Heart left ventricle (tissue), 16 donors: ENCODE measurements at regions not wholly inside any gene's neighbourhood (a gene's known extent, or its start where the extent isn't known, plus 50 kb on each side); places are given as distances from the start of the nearest gene placed in this dataset.

Source experiments
- ATAC-seq, 4 donors: fragments of 200-7000 bp; cut with Tn5 transposase; one replicate each; pipeline ENCODE4 v1.9.1; 2020 to 2022; ENCODE audit warnings: moderate library complexity in 4 of 4, mild to moderate bottlenecking in 3 of 4, moderate number of reproducible peaks in 1 of 4
- DNase-seq, 5 donors: peaks; one replicate each; pipeline ENCODE4 v3.0.0-alpha.2; 2020
- H3K27ac ChIP-seq, 12 donors: fragments of 200-600 bp; sonication (generic) in 4 of 12; one replicate each; pipeline versions ENCODE4 v1.5.0 to v1.8.0; 2016 to 2022; ENCODE audit warnings: mild to moderate bottlenecking in 2 of 12
- H3K27me3 ChIP-seq, 9 donors: fragments of 200-600 bp; sonication (generic) in 2 of 9; one replicate each; pipeline versions ENCODE4 v1.5.1 to v1.8.0; 2016 to 2022; ENCODE audit warnings: mild to moderate bottlenecking in 3 of 9
- H3K36me3 ChIP-seq, 9 donors: fragments of 200-600 bp; sonication (generic) in 2 of 9; one replicate each; pipeline versions ENCODE4 v1.5.0 to v1.8.0; 2018 to 2022; ENCODE audit warnings: mild to moderate bottlenecking in 2 of 9
- H3K4me1 ChIP-seq, 12 donors: fragments of 200-600 bp; sonication (generic) in 4 of 12; one replicate each; pipeline versions ENCODE4 v1.5.0 to v1.8.0; 2016 to 2022; ENCODE audit warnings: mild to moderate bottlenecking in 3 of 12
- H3K4me3 ChIP-seq, 12 donors: fragments of 200-600 bp; sonication (generic) in 4 of 12; one replicate each; pipeline versions ENCODE4 v1.5.0 to v1.8.0; 2017 to 2022; ENCODE audit warnings: mild to moderate bottlenecking in 9 of 12, moderate library complexity in 4 of 12
- H3K9me3 ChIP-seq, 12 donors: fragments of 200-600 bp; sonication (generic) in 4 of 12; one replicate each; pipeline versions ENCODE4 v1.5.0 to v1.8.0; 2016 to 2022; ENCODE audit warnings: mild to moderate bottlenecking in 1 of 12
- CTCF ChIP-seq, 12 donors: fragments of 200-600 bp; sonication (generic) in 4 of 12; IDR thresholded peaks; one replicate each; pipeline versions ENCODE4 v1.5.0 to v1.8.0; 2018 to 2022; ENCODE audit warnings: antibody characterized with exemption in 12 of 12, mild to moderate bottlenecking in 5 of 12
- POLR2A ChIP-seq, 2 donors: fragments of 450-650 bp; IDR thresholded peaks; one replicate each; pipeline ENCODE4 v1.6.1; 2017; ENCODE audit warnings: antibody characterized with exemption in 2 of 2, mild to moderate bottlenecking in 2 of 2, moderate library complexity in 2 of 2
- WGBS, 4 donors: extraction: QIAGEN DNeasy Blood & Tissue Kit in 2 of 4; methylation state at CpG; one replicate each; pipeline versions ENCODE4 v1.1.5 to v1.1.7; 2013 to 2018; 5-methylcytosine and 5-hydroxymethylcytosine counted together
- intact Hi-C, 10 donors: fragments of 100-400 bp; cut with DNase I; formaldehyde crosslinking; loops; one replicate each; pipeline versions ENCODE4 v1.11.1 to v1.14.2; 2022
- donor health status: ischemic (EF 13 %, LVEDD 7.1; RV severe dilation, severe dysfunction).
- donor health status: healthy with polysubstance abuse.
- donor health status: DM: no; HTN: yes; CAD: no.
- donor health status: DM: no; HTN: no; CAD: no.
- donor health status: ischemic (EF 25% LVEDD 6.9; RV normal size, moderate dysfunction).
- donor health status: ischemic (EF 25% LVEDD 5.7; RV mildly dilated, moderate dysfunction).
- donor health status: healthy.
- donor health status: DM: yes; HTN: yes; CAD: no.
- donor health status: ischemic (EF 35%, LVEDD 5.7; RV mildly dilated, moderate dysfunction).
- donor health status: nonischemic (EF 11% LVEDD 7.7; RV severe dilation, severe dysfunction).
- donor health status: DM: yes; HTN: yes; CAD: no.
- donor health status: PGD.
- donor health status: ischemic (EF 29% LVEDD 5.4; RV normal size, mild dysfunction).
- donor health status: nonischemic (EF 23%, LVEDD 6.1; RV moderate dilation, normal function).

DNA sequence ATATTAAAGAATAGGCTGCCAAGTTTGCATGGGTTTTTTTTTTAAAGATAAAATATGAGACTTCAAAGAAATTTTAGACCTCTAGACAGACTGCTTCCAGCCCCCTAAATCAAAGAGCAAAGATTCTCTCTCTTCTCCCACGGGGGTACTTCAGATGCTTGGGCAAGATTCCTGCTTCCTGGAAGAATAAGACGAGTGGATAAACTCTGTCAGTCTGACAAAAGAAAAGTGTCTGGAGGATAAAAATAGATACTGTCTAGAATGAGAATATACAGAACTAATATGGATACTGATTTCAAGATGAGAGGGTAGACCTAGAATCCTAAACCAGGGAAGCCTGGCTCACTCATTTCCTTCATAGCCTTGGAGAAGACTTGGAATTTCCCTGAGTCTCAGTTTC, 435.1 kb downstream of the FOXO1 start:
- no peaks in the 10 kb centered on the region for H3K9me3 ChIP-seq
- intact Hi-C loops = no loop called here
- WGBS, 4 donors = 20 to 36% (median 23%) methylated on average over 2 of the region's 2 CpGs
- DNase-seq (no peak), ATAC-seq (no peak)
- H3K27ac ChIP-seq = peak overlapping the region in 5 of 12 donors; percentile 4 to 29 (median 21)
- H3K36me3 ChIP-seq = no peaks in the 10 kb centered on the region
- no peak for TF ChIP-seq CTCF (IDR thresholded peaks at IDR 0.05)
- no peak for TF ChIP-seq POLR2A (IDR thresholded peaks at IDR 0.05)
- no peak overlapping the region for H3K4me3 ChIP-seq
- H3K4me1 ChIP-seq = peaks cover 0 to 27% (median 10%) of the 10 kb centered on the region in 12 donors
- H3K27me3 ChIP-seq = no peaks in the 10 kb centered on the region

DNA sequence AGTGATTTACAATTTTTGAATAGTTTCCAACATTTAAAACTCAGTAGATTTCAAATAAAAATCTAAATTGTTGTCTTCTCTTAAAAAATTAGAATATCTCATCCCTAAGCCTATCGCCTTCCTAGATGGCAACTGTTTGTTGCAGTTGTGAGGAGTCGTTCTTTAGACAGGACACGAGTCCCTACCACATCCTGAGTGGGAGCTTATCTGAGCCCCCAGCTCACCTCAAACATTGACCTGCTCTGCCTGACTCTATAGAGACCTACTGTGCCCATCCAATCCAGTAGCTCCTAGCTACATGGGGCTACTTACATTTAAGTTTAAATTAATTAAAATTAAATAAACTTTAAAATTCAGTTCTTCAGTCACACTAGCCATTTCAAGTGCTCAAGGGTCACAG, 434.7 kb downstream of the FOXO1 start:
- no peak for DNase-seq
- no peak for ATAC-seq
- peaks cover 0 to 31% (median 10%) of the 10 kb centered on the region in 12 donors for H3K4me1 ChIP-seq
- intact Hi-C loops = no loop called here
- H3K27me3 ChIP-seq = no peaks in the 10 kb centered on the region
- no peaks in the 10 kb centered on the region for H3K36me3 ChIP-seq
- peak overlapping the region in 3 of 12 donors; percentile 6 to 22 (median 21) for H3K27ac ChIP-seq
- H3K9me3 ChIP-seq = no peaks in the 10 kb centered on the region
- no peak overlapping the region for H3K4me3 ChIP-seq
- TF ChIP-seq CTCF (IDR thresholded peaks at IDR 0.05) (no peak), POLR2A (IDR thresholded peaks at IDR 0.05) (no peak)
- WGBS, 4 donors = 73 to 92% (median 89%) methylated on average over 3 of the region's 3 CpGs

DNA sequence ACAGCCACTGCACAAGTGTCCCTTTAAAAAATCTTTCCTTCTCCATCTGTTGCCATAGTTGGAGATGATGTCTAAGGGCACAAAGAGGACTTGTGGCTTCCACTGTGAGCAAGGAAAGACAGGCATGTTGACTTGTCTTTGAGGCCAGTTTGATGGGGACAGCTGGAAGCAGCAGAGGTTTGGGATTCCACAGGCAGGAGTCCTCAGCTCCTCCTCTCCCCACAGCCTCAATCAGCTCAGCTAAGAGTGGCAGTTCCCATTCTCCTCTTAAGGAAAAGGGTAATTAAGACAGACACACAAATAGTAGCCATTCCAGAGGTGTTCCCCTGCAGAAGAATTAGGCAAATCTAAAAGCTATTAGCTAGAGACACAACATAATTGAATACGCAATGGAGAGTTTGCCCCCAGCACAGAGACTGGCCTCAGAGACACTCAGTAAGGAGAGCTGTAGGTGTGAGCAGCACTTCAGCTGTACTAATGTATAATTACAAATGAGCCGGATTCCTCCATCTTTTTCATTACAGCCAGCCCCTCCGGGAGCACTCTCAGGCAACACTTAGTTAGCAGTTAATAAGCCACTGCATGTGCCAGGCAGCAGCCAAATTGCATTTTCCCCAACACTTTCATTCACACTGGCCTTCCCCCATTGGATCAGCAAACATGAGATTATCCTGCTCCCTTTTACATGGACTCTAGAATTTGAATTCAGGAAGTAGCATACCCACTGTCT, 434.0 kb downstream of the FOXO1 start:
- TF ChIP-seq POLR2A (IDR thresholded peaks at IDR 0.05) = no peak
- TF ChIP-seq CTCF (IDR thresholded peaks at IDR 0.05) = no peak
- Histone ChIP-seq H3K9me3 (no peaks in the 10 kb centered on the region), H3K27ac (peak overlapping the region in 1 of 12 donors; percentile 15), H3K4me3 (no peak overlapping the region), H3K4me1 (peaks cover 0 to 36% (median 10%) of the 10 kb centered on the region in 12 donors), H3K27me3 (no peaks in the 10 kb centered on the region), H3K36me3 (no peaks in the 10 kb centered on the region)
- DNase-seq (no peak), ATAC-seq (no peak)
- WGBS, 4 donors = 93 to 98% (median 94%) methylated on average over 3 of the region's 3 CpGs
- intact Hi-C loops = no loop called here

DNA sequence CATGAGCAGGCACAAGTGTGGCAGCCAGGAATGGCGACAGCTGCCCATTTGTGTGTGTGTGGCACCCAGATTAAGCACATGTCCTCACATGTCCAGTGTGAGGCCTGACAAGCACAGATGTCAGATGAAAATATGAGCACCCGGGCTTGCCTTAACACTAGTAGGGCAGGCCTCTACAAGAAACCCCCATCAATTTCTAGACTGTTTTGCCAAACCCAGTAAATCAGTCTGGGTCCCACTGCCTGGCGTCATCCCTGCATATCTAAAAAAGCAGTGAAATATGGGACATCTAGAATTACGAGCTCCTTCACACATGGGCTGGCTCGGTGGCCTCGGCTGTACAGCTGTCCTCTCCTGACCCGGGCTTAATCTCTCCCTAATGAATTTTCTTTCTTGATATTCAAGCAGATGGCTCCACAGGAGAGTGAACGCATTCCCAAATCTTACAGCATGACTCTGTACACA, 432.7 kb downstream of the FOXO1 start:
- peak in 4 of 5 donors; percentile 44 to 69 (median 55) for DNase-seq
- ATAC-seq = peak; percentile 50 to 70 (median 65)
- H3K4me3 ChIP-seq = no peak overlapping the region
- intact Hi-C loops = no loop called here
- WGBS, 4 donors = 70 to 81% (median 73%) methylated on average over 8 of the region's 8 CpGs
- TF ChIP-seq POLR2A (IDR thresholded peaks at IDR 0.05) (no peak), CTCF (IDR thresholded peaks at IDR 0.05) (no peak)
- H3K27ac ChIP-seq = peak overlapping the region in 11 of 12 donors; percentile 17 to 73 (median 57)
- no peaks in the 10 kb centered on the region for H3K27me3 ChIP-seq
- H3K4me1 ChIP-seq = peaks cover 0 to 37% (median 10%) of the 10 kb centered on the region in 12 donors
- H3K36me3 ChIP-seq = no peaks in the 10 kb centered on the region
- peaks cover 0 to 3% (median 0%) of the 10 kb centered on the region in 12 donors for H3K9me3 ChIP-seq
